HG02642 (cell line): ENCODE measurements at regions not wholly inside any gene's neighbourhood (a gene's known extent, or its start where the extent isn't known, plus 50 kb on each side); places are given as distances from the start of the nearest gene placed in this dataset.

Source experiments
- ATAC-seq: cut with Tn5 transposase; IDR thresholded peaks from one replicate; pipeline ENCODE4 v1.9.1; 2021; ENCODE audit warnings: mild to moderate bottlenecking; ENCODE audit not compliant: unreplicated experiment, poor library complexity

- no peak for ATAC-seq
Observed at GRCh38 chr15:70203981-70204560, 106.4 kb upstream of the TLE3 start.

- ATAC-seq = no peak
Observed at GRCh38 chr15:70202756-70203155, 105.0 kb upstream of the TLE3 start.

GRCh38 chr15:70201425-70201775, 103.7 kb upstream of the TLE3 start:
- no peak for ATAC-seq

- no peak for ATAC-seq
Observed at GRCh38 chr15:70200511-70201424, 103.1 kb upstream of the TLE3 start.

GRCh38 chr15:70199540-70200410, 102.1 kb upstream of the TLE3 start:
- ATAC-seq = no peak

GRCh38 chr15:70199124-70199482, 101.4 kb upstream of the TLE3 start:
- no peak for ATAC-seq

- ATAC-seq = no peak
Observed at GRCh38 chr15:70198441-70199123, 100.9 kb upstream of the TLE3 start.

- ATAC-seq = no peak
Observed at GRCh38 chr15:70197945-70198361, 100.2 kb upstream of the TLE3 start.

- no peak for ATAC-seq
Observed at GRCh38 chr15:70197318-70197944, 99.7 kb upstream of the TLE3 start.

GRCh38 chr15:70196372-70197316, 98.9 kb upstream of the TLE3 start:
- peak; percentile 87 for ATAC-seq

GRCh38 chr15:70195587-70196305, 98.0 kb upstream of the TLE3 start:
- ATAC-seq = no peak

GRCh38 chr15:70195171-70195570, 97.5 kb upstream of the TLE3 start:
- ATAC-seq = no peak

- ATAC-seq = no peak
Observed at GRCh38 chr15:70194266-70194665, 96.5 kb upstream of the TLE3 start.

GRCh38 chr15:70193734-70194133, 96.0 kb upstream of the TLE3 start:
- no peak for ATAC-seq

GRCh38 chr15:70192490-70192889, 94.8 kb upstream of the TLE3 start:
- ATAC-seq = no peak

- no peak for ATAC-seq
Observed at GRCh38 chr15:70192041-70192440, 94.3 kb upstream of the TLE3 start.

- no peak for ATAC-seq
Observed at GRCh38 chr15:70190965-70191364, 93.2 kb upstream of the TLE3 start.
